Esophagus squamous epithelium (tissue), 5 donors: ENCODE measurements at regions not wholly inside any gene's neighbourhood (a gene's known extent, or its start where the extent isn't known, plus 50 kb on each side); places are given as distances from the start of the nearest gene placed in this dataset.
"Not testable (repeated sequence)": the region's sequence is repeated elsewhere in the genome, so short reads cannot be mapped to it uniquely, and the experiment has no call there.

Source experiments
- DNase-seq: peaks from one replicate; lab custom pipeline; 2025; lab: John Stamatoyannopoulos, UW
- H3K27ac ChIP-seq, 4 donors: fragments of 200-600 bp; sonication (generic); one replicate each; pipeline ENCODE4 v1.5.1; 2016 to 2019; ENCODE audit warnings: mild to moderate bottlenecking in 1 of 4
- H3K27me3 ChIP-seq, 4 donors: fragments of 200-600 bp; sonication (generic); 1 replicate in 3 of 4; 2 replicates in 1 of 4; pipeline versions ENCODE4 v1.5.1 to v1.6.0; 2017 to 2021; ENCODE audit warnings: antibody characterized with exemption in 1 of 4
- H3K36me3 ChIP-seq, 3 donors: fragments of 200-600 bp; sonication (generic); one replicate each; pipeline ENCODE4 v1.5.1; 2016 to 2019
- H3K4me1 ChIP-seq, 3 donors: fragments of 200-600 bp; sonication (generic); one replicate each; pipeline ENCODE4 v1.5.1; 2017 to 2019
- H3K4me3 ChIP-seq, 4 donors: fragments of 200-600 bp; sonication (generic); 1 replicate in 3 of 4; 2 replicates in 1 of 4; pipeline ENCODE4 v1.5.1; 2016 to 2019; ENCODE audit warnings: mild to moderate bottlenecking in 2 of 4, moderate library complexity in 1 of 4
- H3K9me3 ChIP-seq, 3 donors: fragments of 200-600 bp; sonication (generic); one replicate each; pipeline ENCODE4 v1.5.1; 2016 to 2019
- CTCF ChIP-seq, 6 experiments: fragments of 450-650 bp in 4 of 6; fragments of 200-600 bp in 2 of 6; sonication (generic) in 2 of 6; IDR thresholded peaks; one replicate each; pipeline ENCODE4 v1.5.1; 2016 to 2019; ENCODE audit warnings: antibody characterized with exemption in 6 of 6, mild to moderate bottlenecking in 4 of 6, moderate library complexity in 4 of 6
- POLR2A ChIP-seq, 4 donors: fragments of 450-650 bp; IDR thresholded peaks; one replicate each; pipeline ENCODE4 v1.6.1; 2017; ENCODE audit warnings: antibody characterized with exemption in 4 of 4, mild to moderate bottlenecking in 4 of 4, moderate library complexity in 3 of 4
- WGBS, 2 donors: methylation state at CpG; one replicate each; pipeline ENCODE4 v1.1.5; 2018; 5-methylcytosine and 5-hydroxymethylcytosine counted together
- intact Hi-C: fragments of 100-400 bp; cut with DNase I; formaldehyde crosslinking; loops from one replicate; pipeline ENCODE4 v1.15.0; 2022
- donor health status: DM: yes; HTN: yes; CAD: no.

- no peaks in the 10 kb centered on the region for H3K27me3 ChIP-seq
- no peaks in the 10 kb centered on the region for H3K36me3 ChIP-seq
- intact Hi-C loops = no loop called here
- DNase-seq = no peak
- H3K4me1 ChIP-seq = no peaks in the 10 kb centered on the region
- 57 to 70% methylated on average over 15 to 22 of the region's 26 CpGs for WGBS, 2 donors
- TF ChIP-seq POLR2A (IDR thresholded peaks at IDR 0.05) (no peak), CTCF (IDR thresholded peaks at IDR 0.05) (no peak)
- H3K4me3 ChIP-seq = peak overlapping the region in 2 of 4 donors; percentile 34
- no peak overlapping the region for H3K27ac ChIP-seq
- no peaks in the 10 kb centered on the region for H3K9me3 ChIP-seq
Measured at GRCh38 chr5:101783241-101784013, 512.7 kb downstream of the SLCO4C1 start.

GRCh38 chr5:101782352-101783103, 513.6 kb downstream of the SLCO4C1 start:
- Histone ChIP-seq H3K27me3 (no peaks in the 10 kb centered on the region), H3K9me3 (no peaks in the 10 kb centered on the region), H3K4me3 (no peak overlapping the region), H3K4me1 (no peaks in the 10 kb centered on the region), H3K27ac (no peak overlapping the region), H3K36me3 (no peaks in the 10 kb centered on the region)
- intact Hi-C loops = no loop called here
- 60 to 62% methylated on average over 10 of the region's 10 CpGs for WGBS, 2 donors
- no peak for TF ChIP-seq POLR2A (IDR thresholded peaks at IDR 0.05)
- no peak for TF ChIP-seq CTCF (IDR thresholded peaks at IDR 0.05)
- DNase-seq = no peak

- WGBS, 2 donors = 48 to 50% methylated on average over 3 of the region's 3 CpGs
- TF ChIP-seq POLR2A (IDR thresholded peaks at IDR 0.05) = no peak
- TF ChIP-seq CTCF (IDR thresholded peaks at IDR 0.05) = no peak
- no peaks in the 10 kb centered on the region for H3K36me3 ChIP-seq
Measured at GRCh38 chr5:101751105-101751504, 545.0 kb downstream of the SLCO4C1 start.

GRCh38 chr5:101743000-101743399, 553.1 kb downstream of the SLCO4C1 start:
- H3K27ac ChIP-seq, H3K27me3 ChIP-seq, H3K9me3 ChIP-seq, DNase-seq, H3K4me1 ChIP-seq, H3K4me3 ChIP-seq, intact Hi-C loops, H3K36me3 ChIP-seq: not testable (repeated sequence)

More at GRCh38 chr5:101751105-101751504, 545.0 kb downstream of the SLCO4C1 start:
- no peak overlapping the region for H3K4me3 ChIP-seq
- H3K9me3 ChIP-seq = no peaks in the 10 kb centered on the region
- no peak overlapping the region for H3K27ac ChIP-seq
- DNase-seq = no peak
- intact Hi-C loops = no loop called here
- H3K4me1 ChIP-seq = no peaks in the 10 kb centered on the region
- H3K27me3 ChIP-seq = no peaks in the 10 kb centered on the region

- H3K27me3 ChIP-seq = no peaks in the 10 kb centered on the region
- no peak overlapping the region for H3K27ac ChIP-seq
- TF ChIP-seq CTCF (IDR thresholded peaks at IDR 0.05) = no peak
- H3K4me1 ChIP-seq = no peaks in the 10 kb centered on the region
- no peaks in the 10 kb centered on the region for H3K9me3 ChIP-seq
- no peaks in the 10 kb centered on the region for H3K36me3 ChIP-seq
- DNase-seq = no peak
- intact Hi-C loops = no loop called here
- no peak overlapping the region for H3K4me3 ChIP-seq
Measured at GRCh38 chr5:101728933-101729332, 567.2 kb downstream of the SLCO4C1 start.
